ENCODE measurements at regions not wholly inside any gene's neighbourhood (a gene's known extent, or its start where the extent isn't known, plus 50 kb on each side); places are given as distances from the start of the nearest gene placed in this dataset.

DNA sequence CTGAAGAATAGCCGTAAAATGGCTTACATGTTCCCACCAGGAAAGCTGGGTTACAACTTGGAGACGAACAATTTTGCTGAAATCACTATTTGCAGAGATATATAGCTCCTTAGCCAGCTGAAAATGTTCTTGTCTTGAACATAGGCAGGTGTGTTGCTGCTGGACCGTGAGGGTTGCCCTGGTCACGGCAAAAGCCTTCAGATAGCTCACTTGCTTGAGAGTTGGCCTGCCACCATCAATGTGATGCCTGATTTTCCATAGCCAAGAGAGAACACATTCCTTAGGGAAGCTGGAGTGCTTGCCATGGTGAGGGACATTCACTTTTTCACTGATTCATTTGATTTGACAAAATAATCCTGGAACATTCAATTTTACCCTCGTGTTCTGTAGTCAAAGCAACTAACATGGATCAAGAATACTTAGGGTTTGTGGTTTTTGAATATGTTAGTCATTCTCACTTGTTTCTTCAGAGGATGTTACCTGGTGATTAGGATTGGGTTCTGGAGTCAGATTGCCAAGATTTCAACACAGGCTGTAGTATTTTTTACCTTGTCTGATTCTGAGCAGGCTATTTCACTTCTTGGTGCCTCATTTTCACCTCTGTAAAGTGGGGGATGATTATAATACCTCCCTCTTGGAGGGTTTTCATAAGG lies 536.9 kb downstream of the RAPGEF2 start:
- TF ChIP-seq JUN (CRISPR knock-in tag; IDR thresholded peaks at IDR 0.05) (no peak), TP53 (CRISPR knock-in tag; IDR thresholded peaks at IDR 0.05) (no peak), ETV6 (CRISPR knock-in tag; IDR thresholded peaks at IDR 0.05) (no peak), NFYB (CRISPR knock-in tag; conservative IDR thresholded peaks at IDR 0.05; ENCODE audit: low read depth) (no peak)
- TF ChIP-seq, protein P1, sequence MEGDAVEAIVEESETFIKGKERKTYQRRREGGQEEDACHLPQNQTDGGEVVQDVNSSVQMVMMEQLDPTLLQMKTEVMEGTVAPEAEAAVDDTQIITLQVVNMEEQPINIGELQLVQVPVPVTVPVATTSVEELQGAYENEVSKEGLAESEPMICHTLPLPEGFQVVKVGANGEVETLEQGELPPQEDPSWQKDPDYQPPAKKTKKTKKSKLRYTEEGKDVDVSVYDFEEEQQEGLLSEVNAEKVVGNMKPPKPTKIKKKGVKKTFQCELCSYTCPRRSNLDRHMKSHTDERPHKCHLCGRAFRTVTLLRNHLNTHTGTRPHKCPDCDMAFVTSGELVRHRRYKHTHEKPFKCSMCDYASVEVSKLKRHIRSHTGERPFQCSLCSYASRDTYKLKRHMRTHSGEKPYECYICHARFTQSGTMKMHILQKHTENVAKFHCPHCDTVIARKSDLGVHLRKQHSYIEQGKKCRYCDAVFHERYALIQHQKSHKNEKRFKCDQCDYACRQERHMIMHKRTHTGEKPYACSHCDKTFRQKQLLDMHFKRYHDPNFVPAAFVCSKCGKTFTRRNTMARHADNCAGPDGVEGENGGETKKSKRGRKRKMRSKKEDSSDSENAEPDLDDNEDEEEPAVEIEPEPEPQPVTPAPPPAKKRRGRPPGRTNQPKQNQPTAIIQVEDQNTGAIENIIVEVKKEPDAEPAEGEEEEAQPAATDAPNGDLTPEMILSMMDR (IDR thresholded peaks at IDR 0.05): no peak
- TF ChIP-seq, protein P2, sequence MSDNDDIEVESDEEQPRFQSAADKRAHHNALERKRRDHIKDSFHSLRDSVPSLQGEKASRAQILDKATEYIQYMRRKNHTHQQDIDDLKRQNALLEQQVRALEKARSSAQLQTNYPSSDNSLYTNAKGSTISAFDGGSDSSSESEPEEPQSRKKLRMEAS (CRISPR knock-in tag; IDR thresholded peaks at IDR 0.05): no peak
- TF ChIP-seq, protein P3, sequence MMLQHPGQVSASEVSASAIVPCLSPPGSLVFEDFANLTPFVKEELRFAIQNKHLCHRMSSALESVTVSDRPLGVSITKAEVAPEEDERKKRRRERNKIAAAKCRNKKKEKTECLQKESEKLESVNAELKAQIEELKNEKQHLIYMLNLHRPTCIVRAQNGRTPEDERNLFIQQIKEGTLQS (CRISPR knock-in tag; conservative IDR thresholded peaks at IDR 0.05): no peak
- TF ChIP-seq, protein P4, sequence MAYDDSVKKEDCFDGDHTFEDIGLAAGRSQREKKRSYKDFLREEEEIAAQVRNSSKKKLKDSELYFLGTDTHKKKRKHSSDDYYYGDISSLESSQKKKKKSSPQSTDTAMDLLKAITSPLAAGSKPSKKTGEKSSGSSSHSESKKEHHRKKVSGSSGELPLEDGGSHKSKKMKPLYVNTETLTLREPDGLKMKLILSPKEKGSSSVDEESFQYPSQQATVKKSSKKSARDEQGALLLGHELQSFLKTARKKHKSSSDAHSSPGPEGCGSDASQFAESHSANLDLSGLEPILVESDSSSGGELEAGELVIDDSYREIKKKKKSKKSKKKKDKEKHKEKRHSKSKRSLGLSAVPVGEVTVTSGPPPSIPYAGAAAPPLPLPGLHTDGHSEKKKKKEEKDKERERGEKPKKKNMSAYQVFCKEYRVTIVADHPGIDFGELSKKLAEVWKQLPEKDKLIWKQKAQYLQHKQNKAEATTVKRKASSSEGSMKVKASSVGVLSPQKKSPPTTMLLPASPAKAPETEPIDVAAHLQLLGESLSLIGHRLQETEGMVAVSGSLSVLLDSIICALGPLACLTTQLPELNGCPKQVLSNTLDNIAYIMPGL (CRISPR knock-in tag; IDR thresholded peaks at IDR 0.05): no peak

Measured in WTC11 (cell line).